Activated CD4-positive, alpha-beta memory T cell treated with anti-CD3 and anti-CD28 coated beads for 36 hours (primary cell): ENCODE measurements at regions not wholly inside any gene's neighbourhood (a gene's known extent, or its start where the extent isn't known, plus 50 kb on each side); places are given as distances from the start of the nearest gene placed in this dataset.

Source experiments
- CTCF ChIA-PET: fragments of 350-600 bp; sonication (Branson Sonifier 250); formaldehyde crosslinking; loops from one replicate; lab custom pipeline; 2021; ENCODE audit warnings: antibody characterized with exemption, inconsistent platforms; lab: Charles Lee
- POLR2A ChIA-PET: fragments of 350-600 bp; sonication (Branson Sonifier 250); formaldehyde crosslinking; loops from one replicate; lab custom pipeline; 2021; ENCODE audit warnings: antibody characterized with exemption; lab: Charles Lee
- DNase-seq: peaks from one replicate; pipeline ENCODE4 v3.0.0-alpha.2; 2020
- H3K27ac Mint-ChIP-seq: one replicate; pipeline ENCODE4 v1.8.0; 2021; ENCODE audit warnings: mixed read lengths
- H3K27me3 Mint-ChIP-seq: one replicate; pipeline ENCODE4 v1.8.0; 2021; ENCODE audit warnings: mixed read lengths
- H3K36me3 Mint-ChIP-seq: one replicate; pipeline ENCODE4 v1.8.0; 2021; ENCODE audit warnings: mixed read lengths
- H3K4me1 Mint-ChIP-seq: one replicate; pipeline ENCODE4 v1.8.0; 2021; ENCODE audit warnings: low read depth, mixed read lengths
- H3K4me3 Mint-ChIP-seq: one replicate; pipeline ENCODE4 v1.8.0; 2021; ENCODE audit warnings: mild to moderate bottlenecking, mixed read lengths
- H3K9me3 Mint-ChIP-seq: one replicate; pipeline ENCODE4 v1.8.0; 2021; ENCODE audit warnings: mixed read lengths
- intact Hi-C: fragments of 100-400 bp; cut with micrococcal nuclease; formaldehyde crosslinking; loops from one replicate; pipeline ENCODE4 v1.15.1; 2023

DNA sequence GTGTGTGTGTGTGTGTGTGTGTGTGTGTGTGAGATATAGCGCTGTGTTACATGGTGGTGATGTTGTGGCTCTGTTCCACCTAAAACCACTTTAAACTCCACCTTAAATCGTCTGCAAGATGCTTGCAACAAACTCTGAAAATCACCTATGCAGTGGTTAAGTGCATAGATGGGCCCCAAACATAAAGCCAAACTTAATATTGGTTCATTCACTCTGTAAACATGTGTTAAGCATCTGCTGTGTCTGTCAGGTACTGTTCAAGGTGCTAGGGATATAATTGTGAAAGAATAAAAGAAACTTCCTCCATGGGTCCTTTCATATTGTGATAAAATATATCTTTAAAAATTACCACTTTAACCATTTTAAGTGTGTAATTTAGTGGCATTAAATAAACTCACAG is 645.4 kb upstream of the SORCS1 start:
- intact Hi-C loops = no loop called here
- H3K9me3 Mint-ChIP-seq = peaks cover 30% of the 10 kb centered on the region
- H3K4me1 Mint-ChIP-seq = no peaks in the 10 kb centered on the region
- H3K36me3 Mint-ChIP-seq = no peaks in the 10 kb centered on the region
- H3K27ac Mint-ChIP-seq = no peak overlapping the region
- no peaks in the 10 kb centered on the region for H3K27me3 Mint-ChIP-seq
- DNase-seq = no peak
- CTCF ChIA-PET = no interaction called here
- H3K4me3 Mint-ChIP-seq = no peak overlapping the region
- POLR2A ChIA-PET = no interaction called here

DNA sequence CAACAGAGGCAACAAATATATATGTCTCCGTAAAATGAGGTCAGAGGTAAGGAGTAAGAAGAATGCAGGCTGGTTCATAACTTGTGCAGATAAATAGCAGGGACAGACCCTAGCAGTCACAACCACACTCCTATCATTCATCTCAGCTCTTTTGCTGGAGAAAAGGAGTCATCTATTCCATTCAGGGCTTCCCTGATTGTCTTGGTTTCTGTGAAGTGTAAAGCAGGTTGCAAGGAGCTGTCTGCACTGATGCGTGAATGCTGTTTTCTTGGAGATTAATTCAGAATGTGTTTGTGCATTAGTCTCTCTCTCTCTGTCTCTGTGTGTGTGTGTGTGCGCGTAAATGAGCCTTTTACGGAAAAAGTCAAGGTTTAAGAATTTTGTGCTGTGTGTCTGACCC is 643.3 kb upstream of the SORCS1 start:
- intact Hi-C loops = no loop called here
- no peaks in the 10 kb centered on the region for H3K27me3 Mint-ChIP-seq
- DNase-seq = no peak
- H3K27ac Mint-ChIP-seq = no peak overlapping the region
- H3K4me3 Mint-ChIP-seq = no peak overlapping the region
- H3K9me3 Mint-ChIP-seq = peaks cover 22% of the 10 kb centered on the region
- CTCF ChIA-PET = no interaction called here
- H3K4me1 Mint-ChIP-seq = no peaks in the 10 kb centered on the region
- H3K36me3 Mint-ChIP-seq = no peaks in the 10 kb centered on the region
- POLR2A ChIA-PET = no interaction called here

GRCh38 chr10:107806026-107806425 is 641.5 kb upstream of the SORCS1 start:
- H3K27ac Mint-ChIP-seq = no peak overlapping the region
- intact Hi-C loops = no loop called here
- peaks cover 20% of the 10 kb centered on the region for H3K9me3 Mint-ChIP-seq
- POLR2A ChIA-PET = interaction anchor here (0.6 kb wide), 1 partner anchor 758 kb away, joined by 4 read pairs; no protein-coding TSS in a partner anchor
- CTCF ChIA-PET = no interaction called here
- H3K4me1 Mint-ChIP-seq = no peaks in the 10 kb centered on the region
- no peaks in the 10 kb centered on the region for H3K27me3 Mint-ChIP-seq
- no peak overlapping the region for H3K4me3 Mint-ChIP-seq
- no peak for DNase-seq
- no peaks in the 10 kb centered on the region for H3K36me3 Mint-ChIP-seq

- ChIA-PET POLR2A (no interaction called here), CTCF (no interaction called here)
- H3K4me3 Mint-ChIP-seq = no peak overlapping the region
- no peaks in the 10 kb centered on the region for H3K27me3 Mint-ChIP-seq
- DNase-seq = no peak
- H3K36me3 Mint-ChIP-seq = no peaks in the 10 kb centered on the region
- intact Hi-C loops = no loop called here
- H3K9me3 Mint-ChIP-seq = peaks cover 19% of the 10 kb centered on the region
- H3K27ac Mint-ChIP-seq = no peak overlapping the region
- H3K4me1 Mint-ChIP-seq = no peaks in the 10 kb centered on the region
Measured at GRCh38 chr10:107803546-107803945, 639.0 kb upstream of the SORCS1 start.

DNA sequence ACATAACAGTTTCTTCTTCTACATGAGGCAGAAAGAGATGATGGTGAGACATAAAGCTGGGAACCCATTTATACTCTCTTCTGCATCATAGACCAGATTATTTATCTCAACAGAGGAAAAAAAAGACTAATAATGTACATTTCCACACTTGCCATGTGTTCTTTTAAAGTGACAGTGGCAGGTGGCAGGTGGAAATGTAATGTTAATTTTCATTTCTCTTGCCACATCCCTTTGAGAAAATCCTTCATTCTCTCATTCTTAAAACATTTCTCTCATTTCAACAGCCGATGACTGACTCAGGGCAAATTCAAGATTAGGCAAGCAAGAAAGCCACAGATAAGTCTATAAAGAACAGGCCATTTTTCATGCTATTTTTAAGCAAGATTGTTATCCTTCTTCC is 635.6 kb upstream of the SORCS1 start:
- peaks cover 18% of the 10 kb centered on the region for H3K9me3 Mint-ChIP-seq
- no peak overlapping the region for H3K27ac Mint-ChIP-seq
- CTCF ChIA-PET = no interaction called here
- H3K27me3 Mint-ChIP-seq = no peaks in the 10 kb centered on the region
- DNase-seq = no peak
- intact Hi-C loops = no loop called here
- H3K4me3 Mint-ChIP-seq = no peak overlapping the region
- H3K36me3 Mint-ChIP-seq = no peaks in the 10 kb centered on the region
- H3K4me1 Mint-ChIP-seq = no peaks in the 10 kb centered on the region
- POLR2A ChIA-PET = no interaction called here

- Mint-ChIP-seq H3K4me1 (no peaks in the 10 kb centered on the region), H3K36me3 (no peaks in the 10 kb centered on the region), H3K9me3 (peaks cover 19% of the 10 kb centered on the region), H3K27me3 (no peaks in the 10 kb centered on the region), H3K4me3 (no peak overlapping the region), H3K27ac (no peak overlapping the region)
- POLR2A ChIA-PET = no interaction called here
- intact Hi-C loops = no loop called here
- CTCF ChIA-PET = interaction anchor here (0.7 kb wide), 1 partner anchor 1626 kb away, joined by 6 read pairs; no protein-coding TSS in a partner anchor
- DNase-seq = no peak
Measured at GRCh38 chr10:107790271-107790670, 625.8 kb upstream of the SORCS1 start.

DNA sequence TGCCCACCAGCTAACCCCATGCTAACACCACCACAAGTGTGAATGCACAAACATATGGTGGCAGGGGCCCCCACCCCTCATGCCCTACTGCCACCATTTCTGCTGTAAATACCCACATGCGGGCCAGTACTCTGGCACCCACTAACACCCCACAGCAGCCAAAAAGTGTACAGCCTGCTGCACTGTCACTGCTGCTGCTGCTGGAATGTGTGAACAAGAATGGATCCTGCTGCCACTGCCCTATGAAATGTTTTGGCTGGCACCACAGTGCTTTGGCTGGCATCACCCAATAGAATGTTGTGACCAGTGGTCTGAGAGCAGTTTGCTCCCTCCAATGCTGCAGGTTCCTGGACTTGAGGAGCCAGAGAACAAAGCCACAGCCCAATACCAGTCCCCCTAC is 606.6 kb upstream of the SORCS1 start:
- intact Hi-C loops = no loop called here
- no peak overlapping the region for H3K4me3 Mint-ChIP-seq
- ChIA-PET CTCF (no interaction called here), POLR2A (no interaction called here)
- peaks cover 26% of the 10 kb centered on the region for H3K9me3 Mint-ChIP-seq
- no peaks in the 10 kb centered on the region for H3K4me1 Mint-ChIP-seq
- no peak overlapping the region for H3K27ac Mint-ChIP-seq
- no peaks in the 10 kb centered on the region for H3K27me3 Mint-ChIP-seq
- H3K36me3 Mint-ChIP-seq = no peaks in the 10 kb centered on the region
- DNase-seq = no peak

- ChIA-PET POLR2A (no interaction called here), CTCF (no interaction called here)
- intact Hi-C loops = no loop called here
- no peak for DNase-seq
- H3K27me3 Mint-ChIP-seq = no peaks in the 10 kb centered on the region
- no peaks in the 10 kb centered on the region for H3K4me1 Mint-ChIP-seq
- H3K4me3 Mint-ChIP-seq = no peak overlapping the region
- peaks cover 34% of the 10 kb centered on the region for H3K9me3 Mint-ChIP-seq
- H3K36me3 Mint-ChIP-seq = no peaks in the 10 kb centered on the region
- no peak overlapping the region for H3K27ac Mint-ChIP-seq
Measured at GRCh38 chr10:107767185-107767584, 602.7 kb upstream of the SORCS1 start.

DNA sequence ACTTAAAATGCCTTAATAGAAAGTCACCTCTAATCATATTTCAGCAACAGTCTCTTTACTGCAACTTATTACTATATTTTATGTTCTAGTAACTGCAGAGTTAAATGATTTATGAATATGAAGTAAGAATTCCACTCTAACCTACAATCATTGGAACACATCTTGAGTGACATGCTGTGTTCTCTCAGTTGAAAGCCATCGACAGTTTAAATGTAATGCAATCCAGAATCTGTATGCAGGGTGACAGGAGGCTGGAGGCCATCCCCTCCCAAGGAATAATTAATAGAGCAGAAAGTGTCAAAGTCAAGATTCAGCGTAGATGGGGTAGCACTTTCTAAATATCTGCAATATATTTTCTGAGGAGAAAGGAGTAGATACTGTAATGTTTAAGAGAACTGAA is 590.3 kb upstream of the SORCS1 start:
- Mint-ChIP-seq H3K27me3 (no peaks in the 10 kb centered on the region), H3K27ac (no peak overlapping the region), H3K36me3 (no peaks in the 10 kb centered on the region), H3K4me3 (no peak overlapping the region), H3K4me1 (no peaks in the 10 kb centered on the region), H3K9me3 (peaks cover 16% of the 10 kb centered on the region)
- DNase-seq = no peak
- ChIA-PET POLR2A (no interaction called here), CTCF (no interaction called here)
- intact Hi-C loops = no loop called here

- no peaks in the 10 kb centered on the region for H3K36me3 Mint-ChIP-seq
- peaks cover 24% of the 10 kb centered on the region for H3K9me3 Mint-ChIP-seq
- CTCF ChIA-PET = no interaction called here
- H3K4me1 Mint-ChIP-seq = no peaks in the 10 kb centered on the region
- H3K27ac Mint-ChIP-seq = no peak overlapping the region
- intact Hi-C loops = no loop called here
- no peak overlapping the region for H3K4me3 Mint-ChIP-seq
- POLR2A ChIA-PET = no interaction called here
- H3K27me3 Mint-ChIP-seq = no peaks in the 10 kb centered on the region
- DNase-seq = no peak
Measured at GRCh38 chr10:107749235-107749634, 584.7 kb upstream of the SORCS1 start.

DNA sequence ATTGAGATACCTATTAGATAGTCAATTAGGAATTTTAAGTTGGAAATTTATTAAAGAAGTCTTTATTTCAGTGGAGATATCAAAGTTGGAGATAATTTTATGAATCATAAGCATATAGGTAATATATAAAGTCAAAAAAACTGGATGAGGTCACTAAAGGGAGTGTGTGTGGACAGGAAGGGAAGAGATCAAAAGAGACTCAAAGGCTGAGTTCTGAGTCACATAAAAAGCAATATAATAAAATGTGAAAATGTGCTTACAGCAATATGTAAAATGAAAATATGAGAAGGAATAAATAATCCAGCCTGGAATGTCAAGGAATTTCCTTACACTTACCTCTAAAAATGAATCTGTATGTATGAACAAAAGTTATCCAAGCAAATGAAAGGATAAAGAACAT is 583.3 kb upstream of the SORCS1 start:
- POLR2A ChIA-PET = no interaction called here
- intact Hi-C loops = no loop called here
- H3K27me3 Mint-ChIP-seq = no peaks in the 10 kb centered on the region
- no peaks in the 10 kb centered on the region for H3K4me1 Mint-ChIP-seq
- peaks cover 25% of the 10 kb centered on the region for H3K9me3 Mint-ChIP-seq
- CTCF ChIA-PET = no interaction called here
- no peak overlapping the region for H3K27ac Mint-ChIP-seq
- H3K36me3 Mint-ChIP-seq = no peaks in the 10 kb centered on the region
- no peak for DNase-seq
- no peak overlapping the region for H3K4me3 Mint-ChIP-seq

- H3K27me3 Mint-ChIP-seq = no peaks in the 10 kb centered on the region
- H3K36me3 Mint-ChIP-seq = no peaks in the 10 kb centered on the region
- H3K4me3 Mint-ChIP-seq = no peak overlapping the region
- H3K4me1 Mint-ChIP-seq = no peaks in the 10 kb centered on the region
- intact Hi-C loops = no loop called here
- POLR2A ChIA-PET = no interaction called here
- DNase-seq = no peak
- H3K9me3 Mint-ChIP-seq = peaks cover 31% of the 10 kb centered on the region
- CTCF ChIA-PET = no interaction called here
- no peak overlapping the region for H3K27ac Mint-ChIP-seq
Measured at GRCh38 chr10:107741971-107742370, 577.5 kb upstream of the SORCS1 start.

DNA sequence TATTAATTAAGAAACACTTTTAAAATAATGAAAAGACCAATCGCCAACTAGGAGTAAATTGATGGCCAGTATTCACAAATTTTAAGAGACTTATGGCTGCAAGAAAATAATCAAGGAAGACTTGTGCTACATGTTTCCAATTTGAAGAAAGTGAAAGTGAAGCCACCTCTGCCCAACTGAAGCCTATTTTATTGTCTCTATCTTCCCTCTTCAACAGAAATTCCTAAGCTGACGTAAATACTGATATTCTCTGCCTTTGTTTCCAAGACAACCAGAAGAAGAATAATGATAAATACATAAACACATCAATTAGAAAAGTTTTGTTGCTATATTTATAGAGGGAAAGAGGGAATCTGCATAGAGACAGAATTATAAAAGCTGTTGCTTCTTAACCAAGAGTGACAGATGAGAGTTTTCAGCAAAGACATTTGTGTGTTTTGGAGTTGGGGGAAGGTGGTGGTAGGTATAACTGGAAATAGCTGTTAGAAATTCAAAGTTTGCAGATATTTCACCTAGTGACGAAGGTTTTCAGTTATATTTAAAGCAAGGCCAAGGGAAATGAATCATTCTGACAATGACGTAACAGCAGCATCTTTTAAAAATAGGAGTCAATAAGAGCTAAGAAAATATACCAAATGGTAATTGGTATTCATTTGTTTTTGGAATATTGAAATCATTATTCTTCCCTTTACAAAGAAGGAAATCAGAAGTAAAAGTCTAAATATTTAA is 576.6 kb upstream of the SORCS1 start:
- H3K4me1 Mint-ChIP-seq = no peaks in the 10 kb centered on the region
- ChIA-PET POLR2A (no interaction called here), CTCF (no interaction called here)
- intact Hi-C loops = no loop called here
- no peak overlapping the region for H3K4me3 Mint-ChIP-seq
- DNase-seq = no peak
- H3K9me3 Mint-ChIP-seq = peaks cover 29% of the 10 kb centered on the region
- no peaks in the 10 kb centered on the region for H3K36me3 Mint-ChIP-seq
- no peak overlapping the region for H3K27ac Mint-ChIP-seq
- no peaks in the 10 kb centered on the region for H3K27me3 Mint-ChIP-seq
